K562 (cell line): ENCODE measurements at regions not wholly inside any gene's neighbourhood (a gene's known extent, or its start where the extent isn't known, plus 50 kb on each side); places are given as distances from the start of the nearest gene placed in this dataset.

ENCODE experiments used
- ATAC-seq: fragments of 200-7000 bp; cut with Tn5 transposase; 3 replicates; pipeline ENCODE4 v1.9.1; 2020; ENCODE audit warnings: moderate library complexity
- BruUV-seq: library from RNA; stranded (reverse); fragments of 400-500 nt; replicated peaks from 2 replicates; lab custom pipeline; 2021; lab: Mats Ljungman, UMichigan
- CTCF ChIA-PET: fragments of 300-600 bp; formaldehyde crosslinking; extraction: SDS; loops from one replicate; lab custom pipeline; 2021; ENCODE audit warnings: low intra/inter-chr PET ratio; lab: Yijun Ruan, JAX
- POLR2A ChIA-PET: fragments of 300-600, 350-650 bp; sonication (Branson Sonifier 250); formaldehyde crosslinking; extraction: SDS; loops from one replicate; lab custom pipeline; 2021; ENCODE audit warnings: antibody characterized with exemption, inconsistent platforms; lab: Yijun Ruan, JAX
- DNase-seq, 4 experiments: peaks; one replicate each; pipeline versions ENCODE4 v3.0.0 to v3.0.0-alpha.2; 2011 to 2018; ENCODE audit warnings: low spot score in 3 of 4, mixed read lengths in 3 of 4; ENCODE audit errors: extremely low read depth in 1 of 4
- FAIRE-seq: peaks from 2 replicates; lab custom pipeline; 2011; peaks lifted over from hg19 to GRCh38; lab: Jason Lieb, UNC
- H2AFZ ChIP-seq: 2 replicates; pipeline ENCODE4 v1.6.0; 2011; ENCODE audit warnings: low read depth, low read length, control low read depth, inconsistent platforms
- H3K27ac ChIP-seq: fragments of 200-600 bp; 3 replicates; pipeline ENCODE4 v1.8.0; 2011; ENCODE audit warnings: low read depth, mild to moderate bottlenecking, control low read depth, inconsistent platforms, low read length, moderate library complexity, mixed read lengths; ENCODE audit errors: extremely low read depth
- H3K27me3 ChIP-seq, 2 experiments: fragments of 300-600 bp in 1 of 2; 2 replicates in 1 of 2; 3 replicates in 1 of 2; pipeline versions ENCODE4 v1.6.0 to v1.8.0; 2011; ENCODE audit warnings: inconsistent platforms in 2 of 2, low read length in 2 of 2, mild to moderate bottlenecking in 1 of 2, mixed read lengths in 1 of 2, moderate library complexity in 1 of 2; ENCODE audit not compliant: control insufficient read depth in 2 of 2, insufficient read depth in 2 of 2
- H3K36me3 ChIP-seq: fragments of 300-600 bp; 3 replicates; pipeline ENCODE4 v1.8.0; 2011; ENCODE audit warnings: mild to moderate bottlenecking, low read length, inconsistent platforms; ENCODE audit not compliant: control insufficient read depth, insufficient read depth
- H3K4me1 ChIP-seq, 2 experiments: fragments of 200-600 bp in 1 of 2; replicated peaks in 1 of 2; 2 replicates in 1 of 2; 3 replicates in 1 of 2; pipeline versions ENCODE4 v1.5.1 to v1.8.0; 2011; ENCODE audit warnings: inconsistent platforms in 2 of 2, low read length in 2 of 2, mild to moderate bottlenecking in 1 of 2, mixed read lengths in 1 of 2, moderate library complexity in 1 of 2; ENCODE audit not compliant: control insufficient read depth in 2 of 2, insufficient read depth in 2 of 2
- H3K4me2 ChIP-seq: 2 replicates; pipeline ENCODE4 v1.6.1; 2011; ENCODE audit warnings: low read length, control low read depth, inconsistent platforms, mixed read lengths; ENCODE audit not compliant: insufficient read depth
- H3K4me3 ChIP-seq: fragments of 200-600 bp; sonication (generic), shearing (Covaris generic); 2 replicates; pipeline ENCODE4 v1.5.1; 2016; ENCODE audit warnings: control low read depth, inconsistent platforms
- H3K79me2 ChIP-seq: fragments of 200-600 bp; 3 replicates; pipeline ENCODE4 v1.8.0; 2011; ENCODE audit warnings: low read length, inconsistent platforms; ENCODE audit not compliant: control insufficient read depth, insufficient read depth
- H3K9ac ChIP-seq, 2 experiments: 2 replicates each; pipeline versions ENCODE4 v1.6.0 to v1.6.1; 2011; ENCODE audit warnings: low read depth in 2 of 2, low read length in 2 of 2, control low read depth in 1 of 2, inconsistent platforms in 1 of 2, mild to moderate bottlenecking in 1 of 2, mixed read lengths in 1 of 2; ENCODE audit not compliant: insufficient read depth in 1 of 2
- H3K9me1 ChIP-seq: one replicate; pipeline ENCODE4 v1.6.0; 2011; ENCODE audit warnings: inconsistent platforms, mild to moderate bottlenecking, low read length, moderate library complexity; ENCODE audit not compliant: control insufficient read depth, insufficient read depth
- H3K9me3 ChIP-seq: replicated peaks from 2 replicates; pipeline ENCODE4 v1.5.1; 2011; ENCODE audit warnings: low read depth, low read length, inconsistent platforms; ENCODE audit not compliant: control insufficient read depth, insufficient read depth
- H4K20me1 ChIP-seq: replicated peaks from 2 replicates; pipeline ENCODE4 v1.6.1; 2011; ENCODE audit warnings: low read length, inconsistent platforms, mixed read lengths; ENCODE audit not compliant: control insufficient read depth, insufficient read depth
- CBX8 ChIP-seq: fragments of 200-600 bp; sonication (generic); IDR thresholded peaks from 2 replicates; pipeline ENCODE4 v1.6.1; 2012; ENCODE audit warnings: borderline replicate concordance, mixed run types, low read depth, mild to moderate bottlenecking, moderate library complexity, mixed read lengths, low read length, control low read depth, inconsistent platforms; ENCODE audit not compliant: poor library complexity, severe bottlenecking; ENCODE audit errors: extremely low read depth
- ELK1 ChIP-seq: sonication (generic); formaldehyde crosslinking; IDR thresholded peaks from 2 replicates; pipeline ENCODE4 v1.8.1; 2022; ENCODE audit warnings: missing genetic modification reagents
- MTA1 ChIP-seq: fragments of 450-650 bp; IDR thresholded peaks from 2 replicates; pipeline ENCODE4 v1.6.1; 2017; ENCODE audit warnings: borderline replicate concordance
- POU5F1 ChIP-seq: fragments of 150-350 bp; IDR thresholded peaks from 2 replicates; pipeline ENCODE4 v1.6.1; 2014; ENCODE audit warnings: borderline replicate concordance, low read length, low read depth, mild to moderate bottlenecking; ENCODE audit not compliant: partially characterized antibody
- RNF2 ChIP-seq: sonication (generic); IDR thresholded peaks from 2 replicates; pipeline ENCODE4 v1.6.1; 2016
- SMARCE1 ChIP-seq: fragments of 450-650 bp; IDR thresholded peaks from 2 replicates; pipeline ENCODE4 v1.7.1; 2016; ENCODE audit warnings: mild to moderate bottlenecking
- ZNF232 ChIP-seq: sonication (generic); formaldehyde crosslinking; IDR thresholded peaks from 2 replicates; pipeline ENCODE4 v1.8.0; 2022; ENCODE audit warnings: mild to moderate bottlenecking, missing genetic modification reagents
- ZNF274 ChIP-seq: IDR thresholded peaks from 2 replicates; pipeline ENCODE4 v1.6.1; 2011; ENCODE audit warnings: low read depth, mild to moderate bottlenecking, low read length, moderate library complexity, borderline replicate concordance
- ZNF830 ChIP-seq: fragments of 250-450 bp; sonication (Bioruptor Pico); IDR thresholded peaks from 2 replicates; pipeline ENCODE4 v1.5.0; 2021; ENCODE audit warnings: mild to moderate bottlenecking
- WGBS: fragments of 100-300 bp; shearing (Covaris generic); methylation state at CpG from one replicate; pipeline ENCODE4 v1.1.6; 2016; ENCODE audit warnings: low coverage, mixed read lengths; ENCODE audit not compliant: insufficient coverage; ENCODE audit errors: missing lambda C conversion rate; 5-methylcytosine and 5-hydroxymethylcytosine counted together
- in situ Hi-C: fragments of 300-500 bp; cut with MboI; formaldehyde crosslinking; loops from 4 replicates; pipeline ENCODE4 v1.15.0; 2018; ENCODE audit warnings: inconsistent platforms, mixed read lengths
- intact Hi-C: fragments of 100-400 bp; cut with micrococcal nuclease; formaldehyde crosslinking; loops from 2 replicates; pipeline ENCODE4 v1.14.2; 2022

GRCh38 chr5:92927291-92927778, 653.7 kb downstream of the NR2F1-AS1 start:
- BruUV-seq = no TSS peak
- no peak for FAIRE-seq
- H3K36me3 ChIP-seq = no peaks in the 10 kb centered on the region
- no peak overlapping the region for H3K4me2 ChIP-seq
- DNase-seq = no peak
- no peak overlapping the region for H3K4me3 ChIP-seq
- H3K9ac ChIP-seq = no peak overlapping the region
- ATAC-seq = no peak
- H2AFZ ChIP-seq = no peak overlapping the region
- H4K20me1 ChIP-seq = no peaks in the 10 kb centered on the region
- H3K27me3 ChIP-seq = no peaks in the 10 kb centered on the region
- no peaks in the 10 kb centered on the region for H3K9me3 ChIP-seq
- H3K9me1 ChIP-seq = no peaks in the 10 kb centered on the region
- no peak overlapping the region for H3K27ac ChIP-seq
- no peaks in the 10 kb centered on the region for H3K79me2 ChIP-seq
- TF ChIP-seq RNF2 (no peak), SMARCE1 (no peak)
- no peaks in the 10 kb centered on the region for H3K4me1 ChIP-seq
- WGBS = 3% methylated on average over 4 of the region's 4 CpGs
- in situ Hi-C loops = no loop called here
- intact Hi-C loops = no loop called here
- ChIA-PET CTCF (no interaction called here), POLR2A (no interaction called here)

GRCh38 chr5:92923885-92924284, 657.1 kb downstream of the NR2F1-AS1 start:
- Histone ChIP-seq H4K20me1 (no peaks in the 10 kb centered on the region), H3K27ac (no peak overlapping the region), H3K36me3 (no peaks in the 10 kb centered on the region), H3K9me1 (no peaks in the 10 kb centered on the region), H3K4me3 (no peak overlapping the region), H3K4me2 (no peak overlapping the region), H3K9me3 (0 out of 2 replicates have a peak, but pooled peaks cover 3% of the 10 kb centered on the region), H3K79me2 (no peaks in the 10 kb centered on the region), H3K27me3 (no peaks in the 10 kb centered on the region), H2AFZ (no peak overlapping the region), H3K9ac (no peak overlapping the region), H3K4me1 (no peaks in the 10 kb centered on the region)
- ATAC-seq (no peak), DNase-seq (no peak), FAIRE-seq (no peak)
- BruUV-seq = no TSS peak
- in situ Hi-C loops = no loop called here
- POLR2A ChIA-PET = no interaction called here
- WGBS = 0% methylated on average over 1 of the region's 1 CpG
- CTCF ChIA-PET = no interaction called here
- TF ChIP-seq ELK1 (CRISPR knock-in tag) (no peak), ZNF232 (CRISPR knock-in tag) (no peak), POU5F1 (no peak), CBX8 (no peak), ZNF830 (no peak), MTA1 (no peak), ZNF274 (no peak)
- intact Hi-C loops = no loop called here
